GM18873 (cell line): ENCODE measurements at regions not wholly inside any gene's neighbourhood (a gene's known extent, or its start where the extent isn't known, plus 50 kb on each side); places are given as distances from the start of the nearest gene placed in this dataset.

Experiments used
- ATAC-seq: cut with Tn5 transposase; IDR thresholded peaks from one replicate; pipeline ENCODE4 v1.9.1; 2021; ENCODE audit warnings: mild to moderate bottlenecking, moderate library complexity, moderate number of reproducible peaks; ENCODE audit not compliant: unreplicated experiment, low FRiP score

DNA sequence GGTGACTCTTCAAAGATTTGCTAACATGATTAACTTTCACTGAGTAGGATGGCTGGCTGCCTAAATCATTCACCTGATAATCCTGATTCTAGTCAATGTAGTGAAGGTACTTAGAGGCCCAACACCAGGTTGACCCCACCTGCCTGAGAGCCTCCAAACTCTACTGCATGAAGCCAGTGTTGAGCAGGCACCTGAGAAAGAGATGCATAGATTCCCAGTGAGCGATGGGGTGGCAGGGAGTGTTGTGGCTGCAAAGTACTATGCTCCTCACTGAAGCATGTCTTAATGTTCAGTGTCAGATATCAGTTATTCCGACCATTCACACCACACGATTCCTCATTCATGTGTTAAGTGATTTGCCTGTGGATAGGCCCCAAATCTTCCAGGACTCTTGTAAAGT is 804.4 kb downstream of the TLE4 start:
- no peak for ATAC-seq

DNA sequence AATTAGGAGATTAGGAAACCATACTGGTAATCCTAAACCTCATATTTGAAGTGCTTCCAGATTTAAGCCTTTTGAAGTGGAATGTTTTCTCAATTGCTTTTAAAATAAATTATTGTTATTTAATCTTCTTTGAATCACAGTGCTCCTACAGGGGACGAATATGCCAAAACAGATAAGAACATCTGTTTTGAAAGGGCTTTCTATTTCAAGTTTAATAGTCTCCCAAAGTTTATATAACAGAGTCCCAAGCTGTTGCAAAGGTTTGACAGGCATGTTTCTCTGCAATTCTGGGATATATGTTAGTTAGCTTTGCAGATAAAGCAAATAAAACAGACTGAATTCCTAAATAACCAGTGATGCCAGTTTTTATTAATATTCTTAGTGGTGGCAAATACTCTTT is 803.7 kb downstream of the TLE4 start:
- ATAC-seq, result no peak

DNA sequence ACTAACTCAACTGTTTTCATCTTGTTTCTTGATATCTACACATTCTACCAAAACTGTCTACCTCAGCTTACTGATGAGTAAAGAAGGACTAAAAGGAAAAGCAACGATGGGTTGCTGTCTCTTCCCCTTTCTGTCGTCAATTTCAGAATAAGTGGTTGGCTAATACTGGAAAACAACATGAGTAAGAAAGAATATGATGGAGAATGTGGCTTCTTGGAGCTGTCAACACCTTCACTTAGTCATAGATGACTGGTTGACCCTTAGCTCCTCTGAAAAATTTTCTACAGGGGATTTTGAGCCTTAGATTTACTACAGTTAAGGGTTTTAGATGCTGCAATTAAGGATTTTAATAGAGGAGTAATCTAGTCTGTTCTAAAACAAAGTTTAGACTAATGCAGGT is 797.9 kb downstream of the TLE4 start:
- ATAC-seq, result no peak

DNA sequence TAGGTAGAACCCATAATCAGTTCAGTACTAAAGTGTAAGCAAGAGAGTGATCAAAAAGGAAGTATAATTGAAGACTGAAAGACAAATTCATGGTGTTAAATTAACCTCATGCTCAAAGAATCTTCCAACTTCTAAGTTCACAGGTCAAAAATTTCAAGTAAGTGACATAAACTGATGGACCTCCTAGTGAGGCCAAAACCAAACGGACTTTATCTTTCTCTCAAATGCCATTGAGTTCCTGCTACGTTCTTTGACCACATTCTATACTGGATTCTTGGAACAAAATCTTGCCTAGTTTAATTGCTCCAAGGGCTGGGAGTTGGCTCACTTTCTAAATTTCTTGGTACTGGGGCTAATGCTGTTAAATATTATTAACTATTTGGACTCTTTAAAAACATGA is 794.9 kb downstream of the TLE4 start:
- ATAC-seq, result no peak

DNA sequence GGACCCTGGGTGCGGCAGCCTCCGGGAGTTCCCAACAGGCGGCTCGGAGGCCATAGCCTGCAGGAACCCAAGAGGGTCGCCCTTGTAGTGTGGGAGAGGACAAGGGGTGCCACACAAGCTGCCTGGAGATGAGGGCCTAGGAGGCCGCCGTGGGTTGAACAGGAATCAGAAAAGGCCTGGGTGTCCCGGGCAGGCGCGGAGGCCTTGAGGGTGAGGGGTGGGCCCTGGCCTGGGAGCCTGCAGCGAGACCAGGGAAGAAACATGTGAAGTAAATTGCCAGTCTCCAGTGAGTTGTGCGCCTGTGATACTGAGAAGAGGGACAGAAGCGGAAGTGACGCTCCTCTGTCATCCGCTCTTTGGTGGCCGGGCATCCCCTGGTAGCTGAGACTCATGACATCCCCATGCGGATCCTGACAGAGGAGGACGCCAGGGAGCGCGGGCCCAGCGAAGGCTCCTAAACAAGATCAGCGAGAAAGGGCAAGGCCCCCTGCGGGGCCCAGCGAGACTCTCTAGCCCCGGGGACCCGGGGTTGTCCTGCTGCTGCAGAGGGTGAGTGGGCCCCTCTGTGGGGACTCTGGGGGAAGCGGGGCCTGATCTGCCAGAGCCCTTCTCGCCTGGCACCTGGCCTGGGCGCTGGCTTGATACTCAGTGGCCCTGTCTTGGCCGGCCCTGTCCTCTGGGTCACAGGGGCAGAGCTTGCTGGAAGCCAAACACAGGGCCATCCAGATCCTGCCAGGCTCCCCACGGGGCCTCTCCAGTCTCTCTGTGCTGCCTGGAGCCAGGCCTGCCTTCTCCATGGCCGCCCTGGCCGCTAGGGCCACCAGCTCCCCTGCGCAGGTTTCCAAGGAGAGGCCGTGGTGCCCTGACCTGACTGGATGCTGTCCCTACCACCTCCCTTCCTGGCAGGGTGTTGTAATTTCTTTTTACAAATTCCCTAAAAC is 788.4 kb downstream of the TLE4 start:
- no peak for ATAC-seq

DNA sequence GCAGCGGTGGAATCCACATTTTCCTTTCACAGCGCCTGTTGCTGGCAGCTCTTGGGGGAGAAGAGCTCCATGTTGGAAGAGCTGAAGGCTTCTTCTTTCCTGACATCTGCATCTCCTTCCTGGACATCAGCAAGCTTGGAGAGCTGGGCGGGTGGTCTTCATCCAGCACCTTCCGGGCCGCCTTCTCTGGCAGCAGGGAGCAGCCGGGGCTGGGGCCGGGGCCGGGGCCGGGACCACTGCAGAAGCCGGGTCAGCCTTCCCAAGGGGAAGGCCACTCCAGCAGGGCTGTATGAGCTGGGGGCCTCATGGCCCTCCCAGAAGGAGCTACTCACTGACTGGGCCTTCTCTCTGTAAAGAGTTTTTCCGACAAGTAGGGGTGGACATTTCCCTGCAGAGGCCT is 787.5 kb downstream of the TLE4 start:
- ATAC-seq, result no peak

DNA sequence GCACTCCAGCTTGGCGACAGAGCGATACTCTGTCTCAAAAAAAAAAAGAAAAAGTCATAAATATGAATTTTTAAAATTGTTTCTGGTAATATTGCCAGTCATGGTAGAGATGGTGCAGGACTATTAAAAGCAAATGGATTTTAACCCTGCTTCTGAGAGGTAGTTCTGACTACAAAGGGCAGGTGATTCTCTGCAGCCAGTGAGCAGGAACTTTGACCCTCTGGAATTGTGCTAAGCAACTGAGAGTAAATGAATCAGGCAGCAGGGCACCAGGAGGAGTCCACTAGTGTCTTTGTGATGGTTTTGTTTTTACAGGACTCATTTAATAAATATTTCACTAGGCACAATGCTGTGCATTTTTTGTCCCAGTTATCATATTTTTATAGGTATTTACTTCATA is 781.2 kb downstream of the TLE4 start:
- ATAC-seq, result no peak

DNA sequence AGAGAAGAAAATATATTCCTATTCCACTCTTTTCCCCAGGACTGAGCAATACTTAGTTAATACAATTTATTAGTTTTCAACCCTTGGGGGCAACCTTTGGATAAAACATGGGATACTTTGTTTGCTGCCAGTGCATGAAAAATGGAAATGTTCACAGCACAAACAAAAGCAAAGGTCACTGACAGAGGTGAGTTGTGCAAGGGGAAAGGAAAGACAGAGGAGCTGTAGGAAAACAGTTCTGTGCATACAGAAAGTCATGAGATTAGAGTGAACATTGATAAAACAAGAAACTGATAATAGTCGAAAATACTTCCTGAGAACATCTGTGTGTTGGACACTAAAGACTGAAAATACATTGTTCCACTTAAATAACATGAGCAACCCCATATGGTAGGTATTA is 779.8 kb downstream of the TLE4 start:
- no peak for ATAC-seq

DNA sequence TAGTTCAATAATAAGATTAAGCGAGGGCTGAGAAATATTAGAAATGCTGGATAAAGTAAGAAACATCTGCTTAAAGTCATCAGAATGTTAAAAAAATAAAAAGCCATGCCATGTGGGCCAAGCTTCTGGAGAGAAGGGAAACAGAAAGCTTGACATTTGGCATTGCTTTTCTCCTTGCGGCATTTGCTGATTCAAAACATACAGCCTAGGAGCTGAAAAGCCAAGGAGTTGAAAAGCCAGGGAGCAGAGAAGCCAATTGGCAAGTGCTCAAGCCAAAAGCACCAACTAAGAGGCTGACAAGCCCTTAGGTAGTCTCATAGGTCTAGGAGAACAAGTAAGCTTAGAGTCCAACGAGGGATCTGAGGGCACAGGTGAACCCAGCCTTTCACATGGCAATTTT is 754.3 kb downstream of the TLE4 start:
- ATAC-seq, result no peak

DNA sequence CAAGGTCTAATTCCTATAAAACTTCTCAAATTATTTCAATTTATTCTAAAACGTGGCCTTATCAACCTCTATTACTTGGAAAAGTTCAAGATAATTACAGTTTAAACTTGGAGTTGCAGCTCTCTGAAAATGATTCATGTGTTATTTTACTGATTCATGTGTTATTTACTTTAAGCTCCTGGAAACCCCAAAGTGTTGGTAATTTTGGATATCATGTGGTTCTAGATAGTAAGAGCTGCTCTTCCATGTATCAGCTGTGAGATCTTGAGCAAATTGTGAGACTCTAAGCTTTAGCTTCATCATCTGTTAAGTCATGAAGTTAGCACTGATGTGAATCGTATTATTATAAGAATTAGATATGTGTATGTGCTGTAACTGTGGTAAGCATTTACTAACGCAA is 749.2 kb downstream of the TLE4 start:
- no peak for ATAC-seq

DNA sequence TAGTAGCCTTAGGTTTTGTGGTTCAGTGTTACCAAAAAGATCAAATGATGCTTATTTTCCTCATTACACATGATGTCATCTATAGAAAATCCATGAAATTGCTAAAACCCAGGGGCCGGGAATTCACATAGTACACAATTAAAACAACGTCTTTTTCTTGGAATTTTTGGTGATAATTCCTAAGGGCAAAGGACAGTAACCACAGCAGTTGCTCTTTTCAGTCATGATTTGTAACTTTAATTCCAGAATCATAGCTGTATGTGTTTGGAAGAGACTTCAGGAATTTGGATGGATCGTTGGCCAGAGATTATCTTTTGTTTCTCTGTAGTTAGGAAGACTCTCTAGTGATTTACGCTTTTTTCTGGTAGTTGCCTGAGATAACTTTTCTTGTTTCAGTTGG is 748.7 kb downstream of the TLE4 start:
- ATAC-seq, result no peak

DNA sequence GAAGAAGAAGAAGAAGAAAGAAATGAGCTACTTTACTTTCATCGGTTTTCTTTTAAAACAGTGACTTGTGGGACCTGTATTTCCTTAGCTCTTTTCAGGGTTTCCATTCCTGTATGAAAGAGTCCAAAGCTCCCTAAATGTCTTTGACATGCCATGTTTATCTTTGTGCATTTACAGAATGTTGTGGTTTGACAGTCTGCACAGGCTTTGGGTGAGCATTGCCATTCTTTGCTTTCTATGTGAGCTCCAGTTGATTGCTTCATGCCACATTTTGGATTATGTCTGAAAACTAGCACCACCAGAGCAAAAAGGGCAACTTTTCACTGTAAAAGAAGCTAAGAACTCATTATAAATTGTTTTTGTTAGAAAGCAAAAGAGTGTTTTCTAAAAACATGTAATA is 733.4 kb downstream of the TLE4 start:
- no peak for ATAC-seq

DNA sequence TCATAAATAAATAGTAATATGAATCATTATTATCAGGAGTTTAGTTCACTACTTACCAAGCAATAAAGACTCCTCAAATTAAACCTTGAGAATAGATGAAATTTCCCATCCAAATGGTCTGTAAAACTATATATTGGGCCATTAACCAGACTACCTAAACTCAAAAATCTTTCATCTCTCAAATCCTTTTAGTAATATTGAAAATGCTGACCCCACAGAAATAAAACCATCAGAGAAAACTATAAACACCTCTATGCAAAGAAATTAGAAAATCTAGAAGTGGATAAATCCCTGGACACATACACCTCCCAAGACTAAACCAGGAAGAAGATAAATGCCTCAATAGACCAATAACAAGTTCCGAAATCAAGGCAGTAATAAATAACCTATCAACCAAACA is 723.2 kb downstream of the TLE4 start:
- no peak for ATAC-seq

DNA sequence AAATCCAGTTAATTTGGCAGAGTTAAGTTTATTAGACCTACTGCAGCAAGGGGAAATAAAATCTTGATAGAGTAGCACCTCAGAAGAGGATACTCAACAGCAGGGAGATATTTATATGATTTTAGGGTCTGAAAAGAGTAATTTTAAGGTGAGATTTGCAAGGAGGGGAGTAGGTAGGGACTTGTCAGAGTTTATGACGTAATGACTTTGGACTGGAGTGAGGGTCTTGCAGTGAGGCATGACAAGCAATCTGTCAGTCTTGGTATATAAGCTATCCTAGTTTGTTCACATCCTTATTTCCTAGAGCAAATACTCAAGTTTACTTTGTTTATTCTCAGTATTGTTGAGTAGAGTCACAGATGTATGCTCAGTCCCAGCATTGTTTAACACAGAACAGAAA is 722.6 kb downstream of the TLE4 start:
- no peak for ATAC-seq

DNA sequence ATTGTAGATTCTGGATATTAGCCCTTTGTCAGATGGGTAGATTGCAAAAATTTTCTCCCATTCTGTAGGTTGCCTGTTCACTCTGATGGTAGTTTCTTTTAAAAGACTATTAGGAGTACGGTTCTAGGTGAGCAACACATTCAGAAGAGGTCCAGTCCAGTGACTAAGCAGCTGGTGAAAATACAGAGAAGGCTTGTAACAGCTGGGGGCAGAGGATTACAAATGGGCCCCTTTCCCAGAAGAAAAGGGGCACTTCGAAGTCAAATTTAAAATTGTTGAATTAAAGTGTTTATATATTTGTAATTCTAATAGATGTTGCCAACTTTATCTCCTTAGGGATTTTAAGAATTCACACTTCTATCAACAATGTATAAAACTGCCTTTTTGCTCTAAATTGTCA is 720.5 kb downstream of the TLE4 start:
- ATAC-seq, result no peak

DNA sequence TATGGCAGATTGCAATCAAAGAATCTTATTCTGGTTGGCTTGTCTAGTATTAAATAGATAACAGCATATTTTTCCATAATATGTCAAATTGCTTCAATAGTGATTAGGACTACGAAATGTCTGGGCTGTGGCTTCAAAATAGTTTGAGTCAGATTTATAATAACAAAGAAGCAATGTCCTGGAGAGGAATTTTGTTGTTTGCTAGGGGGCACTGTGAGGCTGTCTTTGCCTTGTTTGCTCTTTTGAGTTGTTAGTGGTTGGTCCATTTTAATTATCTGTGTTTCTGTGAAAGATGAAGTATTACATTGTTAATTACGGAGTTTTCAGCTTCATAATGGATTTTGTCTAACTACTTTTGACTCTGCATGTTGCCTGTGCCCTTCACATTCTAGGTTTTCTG is 713.6 kb downstream of the TLE4 start:
- ATAC-seq, result no peak

DNA sequence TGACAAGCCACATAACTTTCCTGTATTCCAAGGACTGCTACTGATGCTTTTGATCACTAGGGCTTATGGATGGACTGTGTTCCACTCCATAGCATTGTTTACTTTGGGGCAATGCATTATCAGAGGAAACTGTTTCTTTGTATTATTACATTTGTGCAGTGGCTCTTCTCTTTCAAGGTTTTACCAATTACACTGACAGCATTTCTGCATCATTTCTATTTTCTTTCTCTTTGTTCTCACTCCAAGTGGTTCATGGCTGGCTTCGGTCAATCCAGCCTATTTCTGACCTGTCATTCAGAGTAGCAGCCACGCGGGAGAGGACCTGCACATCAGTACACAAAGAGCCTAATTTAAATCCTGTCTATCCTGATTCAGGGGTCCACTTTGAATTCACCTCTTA is 711.0 kb downstream of the TLE4 start:
- ATAC-seq, result no peak

DNA sequence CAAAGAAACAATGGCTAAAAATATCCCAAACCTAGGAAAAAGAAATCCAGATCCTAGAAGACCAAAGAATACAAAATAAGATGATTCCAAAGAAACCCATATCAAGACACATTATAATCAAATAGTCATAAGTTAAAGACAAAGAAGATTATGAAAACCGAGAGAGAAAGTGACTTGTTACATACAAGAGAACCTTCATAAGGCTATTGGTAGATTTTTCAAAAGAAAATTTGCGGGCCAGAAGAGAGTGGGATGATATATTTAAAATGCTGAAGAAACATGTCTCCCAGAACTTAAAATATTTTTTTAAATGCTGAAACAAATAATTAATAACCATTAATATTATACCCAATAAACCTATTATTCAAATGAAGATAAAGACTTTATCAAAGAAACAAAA is 687.3 kb downstream of the TLE4 start:
- no peak for ATAC-seq

DNA sequence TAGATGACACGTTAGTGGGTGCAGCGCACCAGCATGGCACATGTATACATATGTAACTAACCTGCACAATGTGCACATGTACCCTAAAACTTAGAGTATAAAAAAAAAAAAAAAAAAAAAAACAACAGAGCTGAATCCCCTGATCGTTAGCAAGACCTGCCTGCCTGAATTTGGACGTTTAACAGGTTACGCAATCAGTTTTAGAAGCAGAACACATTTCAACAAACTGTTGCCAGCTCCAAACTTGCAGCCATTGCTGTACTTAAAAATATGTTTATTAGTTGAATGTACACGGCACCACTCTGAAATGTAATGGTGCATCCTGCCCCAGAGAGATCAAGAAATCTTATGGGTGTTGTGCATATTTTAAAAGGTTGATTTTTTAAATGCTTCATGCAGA is 680.0 kb downstream of the TLE4 start:
- no peak for ATAC-seq

DNA sequence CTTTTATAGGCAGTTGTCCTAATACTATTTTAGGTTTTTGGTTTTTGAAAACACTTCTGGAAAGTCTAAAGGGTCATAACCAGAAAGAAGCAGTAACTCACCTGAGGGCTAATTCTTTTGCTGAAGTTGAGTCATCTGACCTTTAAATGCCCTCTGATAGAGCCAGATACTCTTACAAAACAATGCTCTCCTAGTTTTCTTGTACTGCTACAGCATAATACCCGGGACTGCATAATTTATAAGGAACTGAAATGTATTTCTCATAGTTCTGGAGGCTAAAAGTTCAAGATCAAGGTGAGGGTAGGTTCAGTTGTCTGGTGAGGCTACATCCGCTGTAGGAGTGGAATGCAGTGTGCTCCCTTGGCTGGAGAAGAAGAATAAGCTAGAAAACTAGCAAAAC is 670.3 kb downstream of the TLE4 start:
- ATAC-seq, result no peak

DNA sequence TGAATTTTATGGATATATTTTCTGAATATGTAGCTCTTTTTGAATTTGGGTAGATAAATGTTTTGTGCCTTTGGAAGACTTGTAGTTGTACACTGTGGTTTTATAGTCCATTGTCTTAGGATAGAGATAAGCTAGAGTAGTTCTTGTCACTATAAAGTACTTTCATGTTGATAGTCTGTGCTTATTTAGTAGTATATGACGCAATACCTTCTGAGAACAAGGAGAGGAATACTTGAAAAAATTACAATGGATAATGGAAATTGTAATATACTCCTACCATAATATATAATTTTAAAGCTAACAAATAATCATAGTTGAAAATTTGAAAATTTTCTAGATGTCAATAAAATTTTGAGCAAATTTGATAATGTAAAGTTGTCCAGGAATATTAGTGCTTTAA is 664.0 kb downstream of the TLE4 start:
- no peak for ATAC-seq

DNA sequence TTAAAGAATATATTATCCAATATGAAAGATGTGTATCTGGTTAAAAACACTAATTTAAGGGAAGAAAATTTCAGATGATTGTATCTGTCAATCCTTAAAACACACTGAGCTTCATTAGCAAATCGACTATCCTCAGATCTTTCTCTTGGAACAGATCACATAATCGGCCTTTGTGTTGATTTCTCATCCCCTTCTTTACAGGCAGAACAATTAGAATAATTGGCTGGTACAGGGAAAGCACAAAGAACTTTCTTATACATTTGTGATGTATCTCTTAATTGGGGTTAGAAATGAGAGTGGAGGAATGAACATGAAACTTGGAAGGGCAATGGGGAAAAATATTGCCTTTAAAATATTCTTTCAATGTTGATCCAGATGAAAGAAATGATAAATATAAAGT is 662.1 kb downstream of the TLE4 start:
- ATAC-seq, result no peak
